ENCODE measurements at regions not wholly inside any gene's neighbourhood (a gene's known extent, or its start where the extent isn't known, plus 50 kb on each side); places are given as distances from the start of the nearest gene placed in this dataset.

GRCh38 chr2:163970058-163970813 is 234.4 kb upstream of the FIGN start:
- ChIA-PET POLR2A (ENCODE audit: unreplicated experiment) (no interaction called here), CTCF (no interaction called here)
- no peak overlapping the region for H3K9ac ChIP-seq (ENCODE audit: low read depth, low read length)
- intact Hi-C loops (cut with micrococcal nuclease), result no loop called here
- H2BK5ac ChIP-seq (ENCODE audit: low read depth, low read length, poor library complexity, severe bottlenecking), result no peak overlapping the region
- no peaks in the 10 kb centered on the region for H3K27me3 ChIP-seq (ENCODE audit: control insufficient read depth, insufficient read depth, low read length)
- H4K20me1 ChIP-seq (ENCODE audit: insufficient read depth, low read length), result no peaks in the 10 kb centered on the region
- H3K4me3 ChIP-seq (ENCODE audit: insufficient read depth, low read depth, low read length), result no peak overlapping the region
- H3K4me1 ChIP-seq (ENCODE audit: control insufficient read depth, insufficient read depth, low read length), result no peaks in the 10 kb centered on the region
- no peaks in the 10 kb centered on the region for H3K79me1 ChIP-seq (ENCODE audit: low read depth in 1 of 2, low read length in 2 of 2)
- 43% methylated on average over 1 of the region's 4 CpGs; no CpG with 5 or more reads in 1 of the 2 experiments for WGBS, 2 experiments (ENCODE audit: extremely low coverage in 2 of 2, insufficient read length in 1 of 2)
- no peak for DNase-seq
- no peak overlapping the region for H2AK9ac ChIP-seq (replicated peaks; ENCODE audit: low read depth, low read length, poor library complexity)
- no peak overlapping the region for H4K91ac ChIP-seq (ENCODE audit: insufficient read depth, low read depth, low read length)
- in situ Hi-C loops (cut with MboI; ENCODE audit: low sequenced_read_pairs), result no loop called here
- H3K18ac ChIP-seq (ENCODE audit: low read depth, low read length), result no peak overlapping the region
- no TSS peak for BruUV-seq (replicated peaks)
- no peak overlapping the region for H4K5ac ChIP-seq (ENCODE audit: low read depth, low read length)
- peaks cover 2% of the 10 kb centered on the region for H3K9me3 ChIP-seq (ENCODE audit: control insufficient read depth, insufficient read depth, low read length)
- no peak overlapping the region for H3K4ac ChIP-seq (ENCODE audit: low read depth, low read length)
- H3K56ac ChIP-seq (ENCODE audit: extremely low read depth, insufficient read depth, low read length), result no peak overlapping the region
- dilution Hi-C loops (cut with HindIII; ENCODE audit: low sequenced_read_pairs, unreplicated experiment), result no loop called here
- H4K8ac ChIP-seq (ENCODE audit: low read depth in 2 of 2, low read length in 2 of 2), result no peak overlapping the region
- no peak overlapping the region for H3K14ac ChIP-seq (replicated peaks; ENCODE audit: low read depth, low read length)
- no peak overlapping the region for H2AK5ac ChIP-seq (ENCODE audit: low read depth, low read length)
- no peak for TF ChIP-seq MXI1 (IDR thresholded peaks at IDR 0.05; ENCODE audit: borderline replicate concordance, low read depth, low read length)
- TF ChIP-seq RAD21 (IDR thresholded peaks at IDR 0.05; ENCODE audit: low read length), result no peak
- TF ChIP-seq BHLHE40 (IDR thresholded peaks at IDR 0.05; ENCODE audit: low read depth, low read length), result no peak
- TF ChIP-seq, protein P1, sequence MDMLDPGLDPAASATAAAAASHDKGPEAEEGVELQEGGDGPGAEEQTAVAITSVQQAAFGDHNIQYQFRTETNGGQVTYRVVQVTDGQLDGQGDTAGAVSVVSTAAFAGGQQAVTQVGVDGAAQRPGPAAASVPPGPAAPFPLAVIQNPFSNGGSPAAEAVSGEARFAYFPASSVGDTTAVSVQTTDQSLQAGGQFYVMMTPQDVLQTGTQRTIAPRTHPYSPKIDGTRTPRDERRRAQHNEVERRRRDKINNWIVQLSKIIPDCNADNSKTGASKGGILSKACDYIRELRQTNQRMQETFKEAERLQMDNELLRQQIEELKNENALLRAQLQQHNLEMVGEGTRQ (IDR thresholded peaks at IDR 0.05; ENCODE audit: low read depth, low read length), result no peak
- TF ChIP-seq POLR2A (IDR thresholded peaks at IDR 0.05; ENCODE audit: low read depth, low read length), result no peak
- TF ChIP-seq CTCF (conservative IDR thresholded peaks at IDR 0.05; ENCODE audit: low read depth, low read length), result no peak
- TF ChIP-seq CEBPB (IDR thresholded peaks at IDR 0.05; ENCODE audit: low read depth, low read length), result no peak
- no peak for TF ChIP-seq MAZ (IDR thresholded peaks at IDR 0.05; ENCODE audit: borderline replicate concordance, low read depth, low read length)
- no peak for TF ChIP-seq MAFK (IDR thresholded peaks at IDR 0.05; ENCODE audit: low read depth, low read length)
- no peak for TF ChIP-seq CHD1 (IDR thresholded peaks at IDR 0.05; ENCODE audit: low read depth, low read length)
- TF ChIP-seq, protein P2, sequence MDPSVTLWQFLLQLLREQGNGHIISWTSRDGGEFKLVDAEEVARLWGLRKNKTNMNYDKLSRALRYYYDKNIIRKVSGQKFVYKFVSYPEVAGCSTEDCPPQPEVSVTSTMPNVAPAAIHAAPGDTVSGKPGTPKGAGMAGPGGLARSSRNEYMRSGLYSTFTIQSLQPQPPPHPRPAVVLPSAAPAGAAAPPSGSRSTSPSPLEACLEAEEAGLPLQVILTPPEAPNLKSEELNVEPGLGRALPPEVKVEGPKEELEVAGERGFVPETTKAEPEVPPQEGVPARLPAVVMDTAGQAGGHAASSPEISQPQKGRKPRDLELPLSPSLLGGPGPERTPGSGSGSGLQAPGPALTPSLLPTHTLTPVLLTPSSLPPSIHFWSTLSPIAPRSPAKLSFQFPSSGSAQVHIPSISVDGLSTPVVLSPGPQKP (IDR thresholded peaks at IDR 0.05; ENCODE audit: borderline replicate concordance, low read depth, low read length), result no peak
- no peak for TF ChIP-seq RCOR1 (IDR thresholded peaks at IDR 0.05; ENCODE audit: insufficient replicate concordance, low read length)
- no peak for TF ChIP-seq SMC3 (IDR thresholded peaks at IDR 0.05; ENCODE audit: low read depth, low read length)
- ATAC-seq (ENCODE audit: low read depth), result no peak
- no peak overlapping the region for H3K4me2 ChIP-seq (ENCODE audit: low read depth, low read length)
- no peak overlapping the region for H2BK20ac ChIP-seq (ENCODE audit: low read depth, low read length)
- H2AFZ ChIP-seq (replicated peaks; ENCODE audit: low read length, poor library complexity), result no peak overlapping the region
- H3K23ac ChIP-seq (ENCODE audit: low read depth, low read length), result no peak overlapping the region
- no peak overlapping the region for H3K27ac ChIP-seq (ENCODE audit: insufficient read depth, low read length)
- no peak overlapping the region for H2BK15ac ChIP-seq (ENCODE audit: low read depth, low read length)
- H3K36me3 ChIP-seq (ENCODE audit: control insufficient read depth, insufficient read depth, low read length), result no peaks in the 10 kb centered on the region
- H3K9me1 ChIP-seq (ENCODE audit: insufficient read depth, low read length), result no peaks in the 10 kb centered on the region
- H2BK120ac ChIP-seq (ENCODE audit: low read depth, low read length), result no peak overlapping the region

Data from IMR-90 (cell line).